ENCODE measurements at regions not wholly inside any gene's neighbourhood (a gene's known extent, or its start where the extent isn't known, plus 50 kb on each side); places are given as distances from the start of the nearest gene placed in this dataset.

- no peak overlapping the region for H3K27ac ChIP-seq (ENCODE audit: low read length)
- no peaks in the 10 kb centered on the region for H3K9me3 ChIP-seq (replicated peaks; ENCODE audit: insufficient read depth, low read length)
- no peak overlapping the region for H3K4me2 ChIP-seq (ENCODE audit: low read depth, low read length)
- H2AFZ ChIP-seq (ENCODE audit: low read length) = no peak overlapping the region
- H4K20me1 ChIP-seq (ENCODE audit: insufficient read depth, low read length) = no peaks in the 10 kb centered on the region
- H3K27me3 ChIP-seq (replicated peaks; ENCODE audit: insufficient read depth, low read length) = peaks cover 31% of the 10 kb centered on the region
- H3F3A ChIP-seq (ENCODE audit: insufficient read depth, low read length) = no peaks in the 10 kb centered on the region
- no peaks in the 10 kb centered on the region for H3K9me2 ChIP-seq (replicated peaks; ENCODE audit: insufficient read depth, low read length)
- H3K4me1 ChIP-seq (ENCODE audit: low read length) = no peaks in the 10 kb centered on the region
- no peak overlapping the region for H3K9ac ChIP-seq (ENCODE audit: low read length)
- DNase-seq = no peak
- TF ChIP-seq CTCF (IDR thresholded peaks at IDR 0.05; ENCODE audit: low read length) = no peak
- TF ChIP-seq EZH2phosphoT487 (IDR thresholded peaks at IDR 0.05; ENCODE audit: low read length) = no peak
- TF ChIP-seq EZH2 (optimal IDR thresholded peaks at IDR 0.05; ENCODE audit: low read depth, low read length) = no peak
- no peaks in the 10 kb centered on the region for H3K36me3 ChIP-seq (replicated peaks; ENCODE audit: insufficient read depth, low read length)
- no peaks in the 10 kb centered on the region for H3K79me2 ChIP-seq (ENCODE audit: low read length)
- no peak overlapping the region for H3K4me3 ChIP-seq (ENCODE audit: low read length)
These were observed 276.3 kb upstream of the TSHZ3 start for GRCh38 chr19:31625575-31625974.

- no peaks in the 10 kb centered on the region for H3K79me2 ChIP-seq (ENCODE audit: low read length)
- H3K36me3 ChIP-seq (replicated peaks; ENCODE audit: insufficient read depth, low read length) = no peaks in the 10 kb centered on the region
- TF ChIP-seq CTCF (IDR thresholded peaks at IDR 0.05; ENCODE audit: low read length) (no peak), EZH2 (optimal IDR thresholded peaks at IDR 0.05; ENCODE audit: low read depth, low read length) (no peak), EZH2phosphoT487 (IDR thresholded peaks at IDR 0.05; ENCODE audit: low read length) (no peak)
- no peak for DNase-seq
- H2AFZ ChIP-seq (ENCODE audit: low read length) = no peak overlapping the region
- no peaks in the 10 kb centered on the region for H3K9me3 ChIP-seq (replicated peaks; ENCODE audit: insufficient read depth, low read length)
- no peaks in the 10 kb centered on the region for H4K20me1 ChIP-seq (ENCODE audit: insufficient read depth, low read length)
- H3K4me3 ChIP-seq (ENCODE audit: low read length) = no peak overlapping the region
- no peaks in the 10 kb centered on the region for H3K4me1 ChIP-seq (ENCODE audit: low read length)
- no peak overlapping the region for H3K27ac ChIP-seq (ENCODE audit: low read length)
- peaks cover 35% of the 10 kb centered on the region for H3K27me3 ChIP-seq (replicated peaks; ENCODE audit: insufficient read depth, low read length)
- H3K4me2 ChIP-seq (ENCODE audit: low read depth, low read length) = no peak overlapping the region
- no peaks in the 10 kb centered on the region for H3K9me2 ChIP-seq (replicated peaks; ENCODE audit: insufficient read depth, low read length)
- H3F3A ChIP-seq (ENCODE audit: insufficient read depth, low read length) = no peaks in the 10 kb centered on the region
- no peak overlapping the region for H3K9ac ChIP-seq (ENCODE audit: low read length)
These were observed 277.7 kb upstream of the TSHZ3 start for GRCh38 chr19:31626941-31627340.

GRCh38 chr19:31627620-31628365 lies 278.6 kb upstream of the TSHZ3 start:
- no peak for TF ChIP-seq CTCF (IDR thresholded peaks at IDR 0.05; ENCODE audit: low read length)
- TF ChIP-seq EZH2phosphoT487 (IDR thresholded peaks at IDR 0.05; ENCODE audit: low read length) = no peak
- no peak for TF ChIP-seq EZH2 (optimal IDR thresholded peaks at IDR 0.05; ENCODE audit: low read depth, low read length)
- H3K79me2 ChIP-seq (ENCODE audit: low read length) = no peaks in the 10 kb centered on the region
- no peaks in the 10 kb centered on the region for H3K9me3 ChIP-seq (replicated peaks; ENCODE audit: insufficient read depth, low read length)

More at GRCh38 chr19:31627620-31628365, 278.6 kb upstream of the TSHZ3 start:
- H4K20me1 ChIP-seq (ENCODE audit: insufficient read depth, low read length) = no peaks in the 10 kb centered on the region
- H3K4me1 ChIP-seq (ENCODE audit: low read length) = no peaks in the 10 kb centered on the region
- H3K36me3 ChIP-seq (replicated peaks; ENCODE audit: insufficient read depth, low read length) = no peaks in the 10 kb centered on the region
- DNase-seq = no peak
- H2AFZ ChIP-seq (ENCODE audit: low read length) = no peak overlapping the region
- H3K9ac ChIP-seq (ENCODE audit: low read length) = no peak overlapping the region
- H3K27ac ChIP-seq (ENCODE audit: low read length) = no peak overlapping the region
- H3K9me2 ChIP-seq (replicated peaks; ENCODE audit: insufficient read depth, low read length) = no peaks in the 10 kb centered on the region
- peaks cover 35% of the 10 kb centered on the region for H3K27me3 ChIP-seq (replicated peaks; ENCODE audit: insufficient read depth, low read length)
- no peak overlapping the region for H3K4me2 ChIP-seq (ENCODE audit: low read depth, low read length)
- no peaks in the 10 kb centered on the region for H3F3A ChIP-seq (ENCODE audit: insufficient read depth, low read length)
- no peak overlapping the region for H3K4me3 ChIP-seq (ENCODE audit: low read length)

Data from MM.1S (cell line).